IMR-90 (cell line): ENCODE measurements at regions not wholly inside any gene's neighbourhood (a gene's known extent, or its start where the extent isn't known, plus 50 kb on each side); places are given as distances from the start of the nearest gene placed in this dataset.

ENCODE experiments used
- ATAC-seq: fragments of 200-7000 bp; cut with Tn5 transposase; 2 replicates; pipeline ENCODE4 v1.9.1; 2020; ENCODE audit warnings: low read depth, mild to moderate bottlenecking, moderate library complexity
- BruUV-seq: library from RNA; stranded (reverse); fragments of 400-500 nt; replicated peaks from 2 replicates; lab custom pipeline; 2021; lab: Mats Ljungman, UMichigan
- CTCF ChIA-PET: fragments of 300-600 bp; formaldehyde crosslinking; extraction: SDS; loops from one replicate; lab custom pipeline; 2021; ENCODE audit warnings: antibody characterized with exemption; lab: Yijun Ruan, JAX
- POLR2A ChIA-PET: fragments of 300-600 bp; sonication (Branson Sonifier 250); formaldehyde crosslinking; loops from one replicate; lab custom pipeline; 2022; ENCODE audit warnings: antibody characterized with exemption; ENCODE audit not compliant: unreplicated experiment; lab: Charles Lee
- DNase-seq: peaks from one replicate; pipeline ENCODE4 v3.0.0; 2013
- H2AFZ ChIP-seq: replicated peaks from 2 replicates; pipeline ENCODE3; 2013; ENCODE audit warnings: low read length, mild to moderate bottlenecking; ENCODE audit not compliant: poor library complexity
- H2AK5ac ChIP-seq: 2 replicates; pipeline ENCODE4 v1.6.1; 2013; ENCODE audit warnings: low read depth, low read length, inconsistent platforms
- H2AK9ac ChIP-seq: replicated peaks from 2 replicates; pipeline ENCODE3; 2013; ENCODE audit warnings: mild to moderate bottlenecking, low read depth, low read length, moderate library complexity; ENCODE audit not compliant: poor library complexity
- H2BK120ac ChIP-seq: 2 replicates; pipeline ENCODE4 v1.6.1; 2013; ENCODE audit warnings: low read depth, low read length, inconsistent platforms
- H2BK15ac ChIP-seq: 3 replicates; pipeline ENCODE4 v1.6.1; 2013; ENCODE audit warnings: low read depth, low read length, inconsistent platforms
- H2BK20ac ChIP-seq: 2 replicates; pipeline ENCODE4 v1.6.1; 2013; ENCODE audit warnings: low read depth, mild to moderate bottlenecking, inconsistent platforms, low read length, moderate library complexity
- H2BK5ac ChIP-seq: 2 replicates; pipeline ENCODE4 v1.6.1; 2013; ENCODE audit warnings: mild to moderate bottlenecking, low read depth, low read length, inconsistent platforms; ENCODE audit not compliant: poor library complexity, severe bottlenecking
- H3K14ac ChIP-seq: replicated peaks from 2 replicates; pipeline ENCODE4 v1.6.1; 2013; ENCODE audit warnings: low read depth, low read length, inconsistent platforms
- H3K18ac ChIP-seq: 2 replicates; pipeline ENCODE4 v1.6.1; 2013; ENCODE audit warnings: low read depth, low read length, control low read depth
- H3K23ac ChIP-seq: 2 replicates; pipeline ENCODE4 v1.6.1; 2013; ENCODE audit warnings: low read depth, low read length, inconsistent platforms
- H3K27ac ChIP-seq: 2 replicates; pipeline ENCODE4 v1.5.1; 2013; ENCODE audit warnings: mild to moderate bottlenecking, control low read depth, low read length; ENCODE audit not compliant: insufficient read depth
- H3K27me3 ChIP-seq: 2 replicates; pipeline ENCODE4 v1.6.1; 2013; ENCODE audit warnings: low read length; ENCODE audit not compliant: control insufficient read depth, insufficient read depth
- H3K36me3 ChIP-seq: 2 replicates; pipeline ENCODE4 v1.6.1; 2013; ENCODE audit warnings: low read length, mixed read lengths; ENCODE audit not compliant: control insufficient read depth, insufficient read depth
- H3K4ac ChIP-seq: 2 replicates; pipeline ENCODE4 v1.6.1; 2013; ENCODE audit warnings: low read depth, low read length, inconsistent platforms
- H3K4me1 ChIP-seq: 2 replicates; pipeline ENCODE4 v1.6.1; 2013; ENCODE audit warnings: low read length, mixed read lengths; ENCODE audit not compliant: control insufficient read depth, insufficient read depth
- H3K4me2 ChIP-seq: 2 replicates; pipeline ENCODE4 v1.6.1; 2013; ENCODE audit warnings: low read depth, mild to moderate bottlenecking, control low read depth, low read length, moderate library complexity
- H3K4me3 ChIP-seq: 2 replicates; pipeline ENCODE4 v1.5.1; 2013; ENCODE audit warnings: low read depth, mild to moderate bottlenecking, control low read depth, low read length, moderate library complexity; ENCODE audit not compliant: insufficient read depth
- H3K56ac ChIP-seq: 2 replicates; pipeline ENCODE4 v1.6.1; 2013; ENCODE audit warnings: low read length, inconsistent platforms; ENCODE audit not compliant: insufficient read depth; ENCODE audit errors: extremely low read depth
- H3K79me1 ChIP-seq, 2 experiments: 2 replicates each; pipeline ENCODE4 v1.6.1; 2013; ENCODE audit warnings: low read length in 2 of 2, inconsistent platforms in 1 of 2, low read depth in 1 of 2
- H3K9ac ChIP-seq: 2 replicates; pipeline ENCODE4 v1.6.1; 2013; ENCODE audit warnings: low read depth, low read length, control low read depth
- H3K9me1 ChIP-seq: 2 replicates; pipeline ENCODE4 v1.6.1; 2013; ENCODE audit warnings: low read length, inconsistent platforms; ENCODE audit not compliant: insufficient read depth
- H3K9me3 ChIP-seq: 2 replicates; pipeline ENCODE4 v1.6.1; 2013; ENCODE audit warnings: low read length; ENCODE audit not compliant: control insufficient read depth, insufficient read depth
- H4K20me1 ChIP-seq: 2 replicates; pipeline ENCODE4 v1.6.1; 2013; ENCODE audit warnings: low read length, inconsistent platforms; ENCODE audit not compliant: insufficient read depth
- H4K5ac ChIP-seq: 2 replicates; pipeline ENCODE4 v1.6.1; 2013; ENCODE audit warnings: mild to moderate bottlenecking, low read depth, low read length, control low read depth
- H4K8ac ChIP-seq, 2 experiments: 2 replicates each; pipeline ENCODE4 v1.6.1; 2013; ENCODE audit warnings: low read depth in 2 of 2, low read length in 2 of 2, control low read depth in 1 of 2, inconsistent platforms in 1 of 2
- H4K91ac ChIP-seq: 2 replicates; pipeline ENCODE4 v1.6.1; 2013; ENCODE audit warnings: low read depth, low read length, inconsistent platforms; ENCODE audit not compliant: insufficient read depth
- MAFK ChIP-seq: IDR thresholded peaks from 2 replicates; pipeline ENCODE4 v1.6.1; 2012; ENCODE audit warnings: low read depth, low read length, improper control_type of control experiment
- WGBS, 2 experiments: methylation state at CpG; one replicate each; pipeline versions ENCODE4 v1.1.5 to v1.1.7; 2013; ENCODE audit warnings: missing lambda C conversion rate in 2 of 2; ENCODE audit not compliant: insufficient read length in 1 of 2; ENCODE audit errors: extremely low coverage in 2 of 2; 5-methylcytosine and 5-hydroxymethylcytosine counted together
- dilution Hi-C: fragments of 300-500 bp; cut with HindIII; formaldehyde crosslinking; loops from one replicate; pipeline ENCODE4 v1.14.3; 2018; ENCODE audit warnings: low sequenced_read_pairs; ENCODE audit not compliant: unreplicated experiment
- in situ Hi-C: fragments of 300-500 bp; cut with MboI; formaldehyde crosslinking; loops from 3 replicates; pipeline ENCODE4 v1.14.3; 2019; ENCODE audit warnings: low sequenced_read_pairs, inconsistent platforms, mixed read lengths
- intact Hi-C: fragments of 100-400 bp; cut with micrococcal nuclease; formaldehyde crosslinking; loops from 2 replicates; pipeline ENCODE4 v1.10.0; 2022

DNA sequence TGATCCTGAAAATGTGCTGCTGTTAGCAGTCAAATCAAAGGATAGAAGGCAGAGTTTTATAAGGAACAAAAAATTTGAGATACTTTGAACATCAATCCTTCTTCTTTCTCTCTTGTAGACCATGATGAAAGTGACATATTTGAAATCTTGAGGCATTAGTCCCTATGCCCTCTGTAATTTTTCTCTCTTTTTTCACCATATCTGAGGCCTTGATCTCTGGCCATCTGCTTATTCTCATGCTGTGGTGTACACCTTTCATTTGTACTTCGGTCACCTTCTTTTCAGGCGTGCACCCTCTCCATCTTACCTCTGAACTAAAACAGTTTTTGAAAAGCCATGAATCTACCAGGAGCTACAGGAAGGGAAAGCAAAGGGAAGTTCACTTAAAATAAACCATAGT is 420.9 kb downstream of the C12orf50 start:
- H4K8ac ChIP-seq: no peak overlapping the region
- no peak overlapping the region for H3K9ac ChIP-seq
- no peak for TF ChIP-seq MAFK
- H3K9me3 ChIP-seq: no peaks in the 10 kb centered on the region
- intact Hi-C loops: no loop called here
- H3K18ac ChIP-seq: no peak overlapping the region
- no peak overlapping the region for H3K56ac ChIP-seq
- no peak for DNase-seq
- H3K23ac ChIP-seq: no peak overlapping the region
- no peak overlapping the region for H3K4ac ChIP-seq
- H4K20me1 ChIP-seq: no peaks in the 10 kb centered on the region
- H3K79me1 ChIP-seq: no peaks in the 10 kb centered on the region
- POLR2A ChIA-PET: interaction anchor here (0.5 kb wide), 1 partner anchor 20 kb away, joined by 3 read pairs; no protein-coding TSS in a partner anchor
- no peaks in the 10 kb centered on the region; the same call in 1 of the 2 replicates for H3K4me1 ChIP-seq
- no peaks in the 10 kb centered on the region for H3K36me3 ChIP-seq
- CTCF ChIA-PET: no interaction called here
- WGBS, 2 experiments: no CpG with 5 or more reads among the region's 2 CpGs
- H4K91ac ChIP-seq: no peak overlapping the region
- no peak overlapping the region for H3K4me2 ChIP-seq
- no peak overlapping the region for H2BK15ac ChIP-seq
- dilution Hi-C loops: no loop called here
- H4K5ac ChIP-seq: no peak overlapping the region
- H3K4me3 ChIP-seq: no peak overlapping the region
- no TSS peak for BruUV-seq
- no peak for ATAC-seq
- no peak overlapping the region for H2AK5ac ChIP-seq
- no peak overlapping the region for H2AK9ac ChIP-seq
- no peaks in the 10 kb centered on the region for H3K27me3 ChIP-seq
- no peak overlapping the region for H2BK20ac ChIP-seq
- no peak overlapping the region for H2BK120ac ChIP-seq
- H2BK5ac ChIP-seq: no peak overlapping the region
- H3K9me1 ChIP-seq: no peaks in the 10 kb centered on the region
- no peak overlapping the region for H2AFZ ChIP-seq
- H3K27ac ChIP-seq: no peak overlapping the region
- no peak overlapping the region for H3K14ac ChIP-seq
- in situ Hi-C loops: no loop called here
